DND-41 (cell line): ENCODE measurements at regions not wholly inside any gene's neighbourhood (a gene's known extent, or its start where the extent isn't known, plus 50 kb on each side); places are given as distances from the start of the nearest gene placed in this dataset.

ENCODE experiments used
- ATAC-seq: fragments of 200-7000 bp; cut with Tn5 transposase; 3 replicates; pipeline ENCODE4 v1.9.1; 2021; ENCODE audit warnings: low read depth; ENCODE audit not compliant: insufficient read depth
- DNase-seq: peaks from one replicate; pipeline ENCODE4 v3.0.0-alpha.2; 2020
- H2AFZ ChIP-seq: 2 replicates; pipeline ENCODE4 v1.6.0; 2012; ENCODE audit warnings: low read depth, low read length
- H3K27ac ChIP-seq: 2 replicates; pipeline ENCODE4 v1.5.1; 2012; ENCODE audit warnings: low read length, inconsistent platforms
- H3K27me3 ChIP-seq: fragments of 200-600 bp; sonication (generic); 2 replicates; pipeline ENCODE4 v1.6.0; 2012; ENCODE audit warnings: low read length, mild to moderate bottlenecking, inconsistent platforms; ENCODE audit not compliant: insufficient read depth, poor library complexity
- H3K36me3 ChIP-seq: 2 replicates; pipeline ENCODE4 v1.5.1; 2012; ENCODE audit warnings: low read length, inconsistent platforms; ENCODE audit not compliant: insufficient read depth
- H3K4me1 ChIP-seq: 2 replicates; pipeline ENCODE4 v1.5.1; 2012; ENCODE audit warnings: mild to moderate bottlenecking, low read length; ENCODE audit not compliant: insufficient read depth
- H3K4me2 ChIP-seq: 2 replicates; pipeline ENCODE4 v1.6.0; 2012; ENCODE audit warnings: mild to moderate bottlenecking, moderate library complexity, low read length, inconsistent platforms; ENCODE audit not compliant: insufficient read depth
- H3K4me3 ChIP-seq, 2 experiments: fragments of 200-600 bp in 1 of 2; shearing (Covaris generic) in 1 of 2; 2 replicates each; pipeline ENCODE4 v1.5.1; 2012 to 2016; ENCODE audit warnings: inconsistent platforms in 2 of 2, low read length in 2 of 2, mild to moderate bottlenecking in 2 of 2, low read depth in 1 of 2, moderate library complexity in 1 of 2
- H3K79me2 ChIP-seq: 2 replicates; pipeline ENCODE4 v1.6.0; 2012; ENCODE audit warnings: low read length, inconsistent platforms; ENCODE audit not compliant: insufficient read depth
- H3K9ac ChIP-seq: 2 replicates; pipeline ENCODE4 v1.6.0; 2012; ENCODE audit warnings: low read depth, mild to moderate bottlenecking, inconsistent platforms, low read length, moderate library complexity
- H3K9me3 ChIP-seq: 2 replicates; pipeline ENCODE4 v1.5.1; 2012; ENCODE audit warnings: low read length, moderate library complexity, mild to moderate bottlenecking, inconsistent platforms; ENCODE audit not compliant: insufficient read depth, severe bottlenecking
- H4K20me1 ChIP-seq: 2 replicates; pipeline ENCODE4 v1.6.0; 2012; ENCODE audit warnings: low read length; ENCODE audit not compliant: insufficient read depth
- CTCF ChIP-seq: IDR thresholded peaks from 2 replicates; pipeline ENCODE4 v1.5.1; 2012; ENCODE audit warnings: borderline replicate concordance, low read length, moderate library complexity, mild to moderate bottlenecking; ENCODE audit not compliant: poor library complexity, severe bottlenecking; ENCODE audit errors: extremely low read depth
- EZH2 ChIP-seq: IDR thresholded peaks from 3 replicates; pipeline ENCODE4 v1.6.1; 2012; ENCODE audit warnings: borderline replicate concordance, low read depth, mild to moderate bottlenecking, moderate library complexity, low read length, inconsistent platforms; ENCODE audit not compliant: severe bottlenecking

GRCh38 chr11:79919350-79919749, 478.5 kb upstream of the TENM4 start:
- Histone ChIP-seq H3K79me2 (no peaks in the 10 kb centered on the region), H3K4me1 (no peaks in the 10 kb centered on the region), H3K9ac (no peak overlapping the region), H4K20me1 (no peaks in the 10 kb centered on the region), H3K36me3 (no peaks in the 10 kb centered on the region), H3K4me2 (no peak overlapping the region), H3K27ac (no peak overlapping the region), H3K9me3 (no peaks in the 10 kb centered on the region), H3K27me3 (no peaks in the 10 kb centered on the region), H2AFZ (no peak overlapping the region), H3K4me3 (no peak overlapping the region)
- no peak for DNase-seq
- ATAC-seq, result no peak
- TF ChIP-seq EZH2, result no peak
- TF ChIP-seq CTCF, result no peak

GRCh38 chr11:79918846-79919245, 478.0 kb upstream of the TENM4 start:
- no peak for TF ChIP-seq CTCF
- no peak for ATAC-seq
- no peak overlapping the region for H3K4me2 ChIP-seq

GRCh38 chr11:79906164-79906563, 465.3 kb upstream of the TENM4 start:
- no peaks in the 10 kb centered on the region for H4K20me1 ChIP-seq
- no peaks in the 10 kb centered on the region for H3K9me3 ChIP-seq
- no peaks in the 10 kb centered on the region for H3K79me2 ChIP-seq
- no peak overlapping the region for H2AFZ ChIP-seq
- no peak overlapping the region for H3K4me3 ChIP-seq
- H3K4me1 ChIP-seq, result no peaks in the 10 kb centered on the region
- ATAC-seq (no peak), DNase-seq (no peak)
- H3K27me3 ChIP-seq, result no peaks in the 10 kb centered on the region
- no peak overlapping the region for H3K27ac ChIP-seq
- no peaks in the 10 kb centered on the region for H3K36me3 ChIP-seq
- TF ChIP-seq EZH2 (no peak), CTCF (no peak)
- H3K4me2 ChIP-seq, result no peak overlapping the region
- H3K9ac ChIP-seq, result no peak overlapping the region

More at GRCh38 chr11:79918846-79919245, 478.0 kb upstream of the TENM4 start:
- no peak overlapping the region for H3K9ac ChIP-seq
- H4K20me1 ChIP-seq, result no peaks in the 10 kb centered on the region
- no peaks in the 10 kb centered on the region for H3K79me2 ChIP-seq
- H3K9me3 ChIP-seq, result no peaks in the 10 kb centered on the region
- H3K27ac ChIP-seq, result no peak overlapping the region
- DNase-seq, result no peak
- no peaks in the 10 kb centered on the region for H3K36me3 ChIP-seq
- H2AFZ ChIP-seq, result no peak overlapping the region
- H3K27me3 ChIP-seq, result no peaks in the 10 kb centered on the region
- H3K4me1 ChIP-seq, result no peaks in the 10 kb centered on the region
- no peak overlapping the region for H3K4me3 ChIP-seq

GRCh38 chr11:79902493-79902892, 461.7 kb upstream of the TENM4 start:
- Histone ChIP-seq H3K27me3 (peaks cover 7% of the 10 kb centered on the region), H3K36me3 (no peaks in the 10 kb centered on the region), H3K4me1 (no peaks in the 10 kb centered on the region), H2AFZ (no peak overlapping the region), H4K20me1 (no peaks in the 10 kb centered on the region), H3K9ac (no peak overlapping the region), H3K27ac (no peak overlapping the region), H3K79me2 (no peaks in the 10 kb centered on the region), H3K9me3 (no peaks in the 10 kb centered on the region), H3K4me2 (no peak overlapping the region), H3K4me3 (no peak overlapping the region)
- TF ChIP-seq EZH2, result no peak
- TF ChIP-seq CTCF, result no peak
- DNase-seq (no peak), ATAC-seq (no peak)
